ENCODE measurements at regions not wholly inside any gene's neighbourhood (a gene's known extent, or its start where the extent isn't known, plus 50 kb on each side); places are given as distances from the start of the nearest gene placed in this dataset.

DNA sequence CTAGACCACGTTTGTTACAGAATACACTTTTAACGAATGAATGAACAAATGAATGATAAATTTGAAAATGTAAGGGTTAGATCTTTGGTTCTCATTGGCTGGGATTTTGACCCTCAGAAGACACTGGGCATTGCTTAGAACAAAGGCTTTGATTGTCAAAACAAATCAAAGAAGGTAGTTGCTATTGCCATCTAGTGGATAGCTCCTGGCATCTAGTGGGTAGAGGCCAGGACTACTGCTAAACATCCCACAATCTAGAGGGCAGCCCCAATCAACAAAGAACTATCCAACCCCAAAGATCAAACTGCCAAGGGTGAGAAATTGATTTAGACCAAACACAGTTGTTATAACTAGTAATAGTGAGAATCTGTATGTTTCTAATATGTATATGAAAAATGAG is 552.3 kb downstream of the KCNJ3 start:
- Histone ChIP-seq H2AFZ (ENCODE audit: low read depth, low read length) (no peak overlapping the region), H3K27ac (ENCODE audit: extremely low read depth, low read depth, low read length) (no peak overlapping the region), H3K79me2 (ENCODE audit: control insufficient read depth, insufficient read depth, low read length) (no peaks in the 10 kb centered on the region), H3K27me3 (ENCODE audit: control insufficient read depth in 2 of 2, insufficient read depth in 2 of 2, low read length in 2 of 2) (no peaks in the 10 kb centered on the region), H3K4me3 (no peak overlapping the region), H3K9me3 (replicated peaks; ENCODE audit: control insufficient read depth, insufficient read depth, low read depth, low read length) (no peaks in the 10 kb centered on the region), H3K4me2 (ENCODE audit: insufficient read depth, low read length) (no peak overlapping the region), H3K9ac (ENCODE audit: insufficient read depth in 1 of 2, low read depth in 2 of 2, low read length in 2 of 2) (no peak overlapping the region), H3K36me3 (ENCODE audit: control insufficient read depth, insufficient read depth, low read length) (no peaks in the 10 kb centered on the region), H3K4me1 (replicated peaks in 1 of 2; ENCODE audit: control insufficient read depth in 2 of 2, insufficient read depth in 2 of 2, low read length in 2 of 2) (no peaks in the 10 kb centered on the region), H3K9me1 (ENCODE audit: control insufficient read depth, insufficient read depth, low read length) (no peaks in the 10 kb centered on the region), H4K20me1 (replicated peaks; ENCODE audit: control insufficient read depth, insufficient read depth, low read length) (no peaks in the 10 kb centered on the region)
- DNase-seq (ENCODE audit: extremely low read depth in 1 of 4, low spot score in 3 of 4) (no peak), ATAC-seq (0 out of 3 replicates have a peak, but pooled peaks have one; percentile 25), FAIRE-seq (no peak)
- in situ Hi-C loops (cut with MboI) (no loop called here), intact Hi-C loops (cut with micrococcal nuclease) (no loop called here)
- TF ChIP-seq CTCF (IDR thresholded peaks at IDR 0.05 in 2 of 3, conservative IDR thresholded peaks at IDR 0.05 in 1 of 3; ENCODE audit: insufficient read depth in 2 of 3, low read depth in 1 of 3, low read length in 3 of 3) (peak in 2 of 3 experiments; percentile 9 to 24; a peak in 2 of 6 replicates), HMG20B (CRISPR knock-in tag; IDR thresholded peaks at IDR 0.05) (no peak)
- WGBS (ENCODE audit: insufficient coverage, low coverage, missing lambda C conversion rate), result 0% methylated on average over 2 of the region's 2 CpGs
- ChIA-PET CTCF (ENCODE audit: low intra/inter-chr PET ratio) (interaction anchor here (0.5 kb wide), 1 partner anchor 276 kb away, joined by 3 read pairs; no protein-coding TSS in a partner anchor), POLR2A (no interaction called here)
- BruUV-seq (replicated peaks), result no TSS peak

GRCh38 chr2:155240176-155240575 is 541.7 kb downstream of the KCNJ3 start:
- no peak overlapping the region for H3K27ac ChIP-seq (ENCODE audit: extremely low read depth, low read depth, low read length)
- H2AFZ ChIP-seq (ENCODE audit: low read depth, low read length), result no peak overlapping the region
- H3K4me2 ChIP-seq (ENCODE audit: insufficient read depth, low read length), result no peak overlapping the region
- no peaks in the 10 kb centered on the region for H3K4me1 ChIP-seq (replicated peaks in 1 of 2; ENCODE audit: control insufficient read depth in 2 of 2, insufficient read depth in 2 of 2, low read length in 2 of 2)
- no peaks in the 10 kb centered on the region for H3K79me2 ChIP-seq (ENCODE audit: control insufficient read depth, insufficient read depth, low read length)
- FAIRE-seq, result no peak
- H3K9ac ChIP-seq (ENCODE audit: insufficient read depth in 1 of 2, low read depth in 2 of 2, low read length in 2 of 2), result no peak overlapping the region
- no peaks in the 10 kb centered on the region for H3K9me1 ChIP-seq (ENCODE audit: control insufficient read depth, insufficient read depth, low read length)
- no peak overlapping the region for H3K4me3 ChIP-seq
- no TSS peak for BruUV-seq (replicated peaks)
- intact Hi-C loops (cut with micrococcal nuclease), result no loop called here
- ATAC-seq, result no peak
- H3K27me3 ChIP-seq (ENCODE audit: control insufficient read depth in 2 of 2, insufficient read depth in 2 of 2, low read length in 2 of 2), result no peaks in the 10 kb centered on the region
- POLR2A ChIA-PET, result no interaction called here
- in situ Hi-C loops (cut with MboI), result no loop called here
- CTCF ChIA-PET (ENCODE audit: low intra/inter-chr PET ratio), result no interaction called here
- DNase-seq (ENCODE audit: extremely low read depth in 1 of 4, low spot score in 3 of 4), result no peak
- no peaks in the 10 kb centered on the region for H4K20me1 ChIP-seq (replicated peaks; ENCODE audit: control insufficient read depth, insufficient read depth, low read length)
- H3K36me3 ChIP-seq (ENCODE audit: control insufficient read depth, insufficient read depth, low read length), result no peaks in the 10 kb centered on the region
- 8% methylated on average over 4 of the region's 4 CpGs for WGBS (ENCODE audit: insufficient coverage, low coverage, missing lambda C conversion rate)
- H3K9me3 ChIP-seq (replicated peaks; ENCODE audit: control insufficient read depth, insufficient read depth, low read depth, low read length), result no peaks in the 10 kb centered on the region
- TF ChIP-seq PTTG1 (tag; IDR thresholded peaks at IDR 0.05; ENCODE audit: low read depth) (no peak), ZNF133 (CRISPR knock-in tag; IDR thresholded peaks at IDR 0.05) (no peak), HIVEP1 (CRISPR knock-in tag; IDR thresholded peaks at IDR 0.05) (no peak), EP300 (IDR thresholded peaks at IDR 0.05; ENCODE audit: low read length) (no peak), NFE2 (IDR thresholded peaks at IDR 0.05; ENCODE audit: low read depth) (no peak), DIDO1 (tag; IDR thresholded peaks at IDR 0.05; ENCODE audit: low read depth) (no peak), ZBTB8A (IDR thresholded peaks at IDR 0.05; ENCODE audit: partially characterized antibody) (no peak), SIX5 (IDR thresholded peaks at IDR 0.05; ENCODE audit: borderline replicate concordance in 1 of 2, insufficient read depth in 1 of 2, low read depth in 1 of 2, low read length in 2 of 2) (no peak), JUND (IDR thresholded peaks at IDR 0.05; ENCODE audit: borderline replicate concordance, low read depth, low read length) (no peak), JUND (tag; IDR thresholded peaks at IDR 0.05; ENCODE audit: borderline replicate concordance, low read depth, low read length) (no peak)

Measured in K562 (cell line).